Activated CD8-positive, alpha-beta T cell treated with anti-CD3 and anti-CD28 coated beads for 36 hours (primary cell): ENCODE measurements at regions not wholly inside any gene's neighbourhood (a gene's known extent, or its start where the extent isn't known, plus 50 kb on each side); places are given as distances from the start of the nearest gene placed in this dataset.

ENCODE experiments used
- ATAC-seq: fragments of 200-7000 bp; cut with Tn5 transposase; one replicate; pipeline ENCODE4 v1.10.0; 2021; ENCODE audit warnings: mild to moderate bottlenecking, moderate library complexity
- CTCF ChIA-PET: fragments of 350-600 bp; sonication (Branson Sonifier 250); formaldehyde crosslinking; loops from one replicate; lab custom pipeline; 2021; ENCODE audit warnings: antibody characterized with exemption; lab: Charles Lee
- POLR2A ChIA-PET: fragments of 350-600 bp; sonication (Branson Sonifier 250); formaldehyde crosslinking; loops from one replicate; lab custom pipeline; 2021; ENCODE audit warnings: antibody characterized with exemption; lab: Charles Lee
- DNase-seq: peaks from one replicate; pipeline ENCODE4 v3.0.0-alpha.2; 2020
- H3K27ac Mint-ChIP-seq: one replicate; pipeline ENCODE4 v1.8.0; 2021; ENCODE audit warnings: mild to moderate bottlenecking, mixed read lengths
- H3K27me3 Mint-ChIP-seq: one replicate; pipeline ENCODE4 v1.8.0; 2021; ENCODE audit warnings: mixed read lengths
- H3K36me3 Mint-ChIP-seq: one replicate; pipeline ENCODE4 v1.8.0; 2021; ENCODE audit warnings: low read depth, mixed read lengths
- H3K4me1 Mint-ChIP-seq: one replicate; pipeline ENCODE4 v1.8.0; 2021; ENCODE audit warnings: low read depth, mixed read lengths
- H3K4me3 Mint-ChIP-seq: one replicate; pipeline ENCODE4 v1.8.0; 2021; ENCODE audit warnings: mild to moderate bottlenecking, moderate library complexity, mixed read lengths
- H3K9me3 Mint-ChIP-seq: one replicate; pipeline ENCODE4 v1.8.0; 2021; ENCODE audit warnings: mixed read lengths
- intact Hi-C: fragments of 100-400 bp; cut with micrococcal nuclease; formaldehyde crosslinking; loops from one replicate; pipeline ENCODE4 v1.10.0; 2022
- TF ChIP-seq, protein P1 (sequence below): fragments of 200-600 bp; IDR thresholded peaks from one replicate; pipeline ENCODE4 v1.8.0; 2022; ENCODE audit warnings: antibody characterized with exemption, mild to moderate bottlenecking

- ChIA-PET POLR2A (no interaction called here), CTCF (interaction anchor here (1.0 to 1.7 kb wide), 4 partner anchors 29 to 225 kb away, joined by 3 to 4 read pairs (median 4); no protein-coding TSS in a partner anchor)
- no peaks in the 10 kb centered on the region for H3K9me3 Mint-ChIP-seq
- intact Hi-C loops, result loop anchor here (10.0 kb wide), 1 partner anchor 324 kb away; no protein-coding TSS in a partner anchor
- no peaks in the 10 kb centered on the region for H3K36me3 Mint-ChIP-seq
- no peak for ATAC-seq
- TF ChIP-seq, protein P1, sequence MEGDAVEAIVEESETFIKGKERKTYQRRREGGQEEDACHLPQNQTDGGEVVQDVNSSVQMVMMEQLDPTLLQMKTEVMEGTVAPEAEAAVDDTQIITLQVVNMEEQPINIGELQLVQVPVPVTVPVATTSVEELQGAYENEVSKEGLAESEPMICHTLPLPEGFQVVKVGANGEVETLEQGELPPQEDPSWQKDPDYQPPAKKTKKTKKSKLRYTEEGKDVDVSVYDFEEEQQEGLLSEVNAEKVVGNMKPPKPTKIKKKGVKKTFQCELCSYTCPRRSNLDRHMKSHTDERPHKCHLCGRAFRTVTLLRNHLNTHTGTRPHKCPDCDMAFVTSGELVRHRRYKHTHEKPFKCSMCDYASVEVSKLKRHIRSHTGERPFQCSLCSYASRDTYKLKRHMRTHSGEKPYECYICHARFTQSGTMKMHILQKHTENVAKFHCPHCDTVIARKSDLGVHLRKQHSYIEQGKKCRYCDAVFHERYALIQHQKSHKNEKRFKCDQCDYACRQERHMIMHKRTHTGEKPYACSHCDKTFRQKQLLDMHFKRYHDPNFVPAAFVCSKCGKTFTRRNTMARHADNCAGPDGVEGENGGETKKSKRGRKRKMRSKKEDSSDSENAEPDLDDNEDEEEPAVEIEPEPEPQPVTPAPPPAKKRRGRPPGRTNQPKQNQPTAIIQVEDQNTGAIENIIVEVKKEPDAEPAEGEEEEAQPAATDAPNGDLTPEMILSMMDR, result no peak
- DNase-seq, result no peak
- H3K27me3 Mint-ChIP-seq, result peaks cover 4% of the 10 kb centered on the region
- no peaks in the 10 kb centered on the region for H3K4me1 Mint-ChIP-seq
- H3K27ac Mint-ChIP-seq, result no peak overlapping the region
- H3K4me3 Mint-ChIP-seq, result no peak overlapping the region
Observed at GRCh38 chr16:85391175-85391707, 221.9 kb upstream of the GSE1 start.

GRCh38 chr16:85391769-85392583 is 221.1 kb upstream of the GSE1 start:
- DNase-seq (no peak), ATAC-seq (no peak)
- Mint-ChIP-seq H3K36me3 (no peaks in the 10 kb centered on the region), H3K9me3 (no peaks in the 10 kb centered on the region), H3K27me3 (peaks cover 4% of the 10 kb centered on the region), H3K4me3 (no peak overlapping the region), H3K27ac (no peak overlapping the region), H3K4me1 (no peaks in the 10 kb centered on the region)
- TF ChIP-seq, protein P1, result no peak
- ChIA-PET POLR2A (no interaction called here), CTCF (interaction anchor here (1.0 to 2.4 kb wide), 4 partner anchors 28 to 325 kb away, joined by 3 to 10 read pairs (median 6); no protein-coding TSS in a partner anchor)
- intact Hi-C loops, result loop anchor here (10.0 kb wide), 1 partner anchor 323 kb away; no protein-coding TSS in a partner anchor

DNA sequence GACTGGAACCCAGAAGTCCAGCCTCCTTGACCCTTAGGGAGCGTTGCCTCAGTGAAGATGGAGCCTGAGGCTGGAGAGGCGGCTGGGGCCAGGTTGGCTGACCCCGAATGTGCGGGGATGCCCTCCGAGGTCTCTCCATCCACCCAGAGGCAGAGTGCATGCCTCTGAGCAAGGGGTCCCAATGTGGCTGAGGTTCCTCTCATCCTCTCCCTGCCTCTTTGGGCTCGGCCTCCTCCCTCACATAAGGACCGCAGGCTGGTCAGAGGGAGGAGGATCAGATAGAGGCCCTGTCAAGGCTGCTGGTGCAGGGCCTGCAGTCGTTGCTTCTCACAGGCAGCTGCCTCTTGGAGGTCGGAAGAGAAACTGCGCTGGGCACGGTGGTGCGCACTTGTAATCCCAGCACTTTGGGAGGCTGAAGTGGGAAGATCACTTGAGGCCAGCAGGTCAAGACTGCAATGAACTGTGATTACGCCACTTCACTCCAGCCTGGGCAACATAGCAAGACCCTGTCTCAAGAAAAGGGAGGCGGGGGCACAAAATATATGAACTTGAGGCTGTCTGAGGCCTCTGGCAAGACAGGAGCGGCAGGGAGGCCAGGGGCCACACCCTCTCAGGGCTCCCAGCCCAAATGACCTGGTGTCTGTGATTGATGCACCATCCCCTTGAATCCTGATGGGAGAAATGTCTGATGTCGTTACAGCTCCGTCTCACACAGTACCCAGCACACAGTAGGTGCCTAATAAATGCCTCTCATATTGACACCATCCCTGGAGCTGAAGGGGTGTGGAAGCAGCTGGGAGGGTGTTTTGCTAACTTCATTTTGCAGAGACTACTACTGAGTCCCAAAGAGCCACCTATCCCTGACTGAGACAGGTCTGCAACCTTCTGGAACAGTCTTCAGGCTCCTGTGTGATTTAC is 220.1 kb upstream of the GSE1 start:
- ChIA-PET POLR2A (no interaction called here), CTCF (interaction anchor here (1.0 to 3.7 kb wide), 7 partner anchors 10 to 324 kb away, joined by 4 to 18 read pairs (median 6); no protein-coding TSS in a partner anchor)
- intact Hi-C loops, result loop anchor here (10.0 kb wide), 1 partner anchor 322 kb away; no protein-coding TSS in a partner anchor
- no peak overlapping the region for H3K4me3 Mint-ChIP-seq
- no peak for DNase-seq
- TF ChIP-seq, protein P1, result no peak
- ATAC-seq, result peak; percentile 11
- H3K27me3 Mint-ChIP-seq, result peaks cover 2% of the 10 kb centered on the region
- no peaks in the 10 kb centered on the region for H3K4me1 Mint-ChIP-seq
- no peaks in the 10 kb centered on the region for H3K36me3 Mint-ChIP-seq
- no peaks in the 10 kb centered on the region for H3K9me3 Mint-ChIP-seq
- H3K27ac Mint-ChIP-seq, result no peak overlapping the region

DNA sequence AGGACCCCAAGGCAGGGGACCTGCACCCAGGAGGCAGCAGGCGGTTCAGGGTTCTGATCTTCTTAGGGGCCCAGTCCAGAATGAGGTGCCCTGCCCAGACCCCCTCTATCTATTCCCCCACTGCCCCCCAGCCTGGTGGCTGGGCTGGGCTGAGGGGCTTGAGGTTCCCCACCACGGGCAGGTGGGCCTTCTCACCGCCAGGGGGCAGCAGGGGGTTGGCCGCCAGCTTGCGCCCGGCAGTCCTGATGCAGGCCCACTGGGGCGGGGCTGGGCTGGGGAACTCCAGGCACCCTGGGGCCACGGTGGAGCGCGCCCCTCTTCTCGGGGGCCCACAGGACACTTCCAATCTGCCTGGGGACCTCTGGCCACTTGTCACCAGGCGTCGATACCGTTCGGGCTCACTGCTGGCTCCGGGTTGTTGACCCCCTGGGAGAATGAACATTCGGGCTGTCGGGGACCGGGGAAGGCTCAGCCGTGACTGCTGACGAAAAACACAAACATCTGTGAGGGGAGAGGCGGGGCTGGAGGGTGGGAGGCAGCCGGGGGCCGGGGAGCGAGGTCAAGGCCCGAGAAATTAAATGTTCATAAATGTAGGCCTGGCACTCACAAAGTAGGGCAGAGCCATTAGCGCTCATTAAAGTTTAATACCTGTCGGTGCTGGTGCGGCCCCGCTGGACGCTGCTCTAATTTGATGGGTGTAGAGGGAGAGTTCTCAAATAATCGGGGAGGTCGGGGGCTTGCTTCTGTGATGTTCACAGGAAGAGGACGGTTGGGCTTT is 219.3 kb upstream of the GSE1 start:
- TF ChIP-seq, protein P1, result peak; percentile 91
- ChIA-PET CTCF (interaction anchor here (1.0 to 3.7 kb wide), 10 partner anchors 10 to 323 kb away, joined by 3 to 18 read pairs (median 5); no protein-coding TSS in a partner anchor), POLR2A (no interaction called here)
- DNase-seq, result peak; percentile 77
- Mint-ChIP-seq H3K9me3 (no peaks in the 10 kb centered on the region), H3K27me3 (peaks cover 2% of the 10 kb centered on the region), H3K27ac (no peak overlapping the region), H3K4me3 (no peak overlapping the region), H3K36me3 (no peaks in the 10 kb centered on the region), H3K4me1 (no peaks in the 10 kb centered on the region)
- intact Hi-C loops, result loop anchor here (10.0 kb wide), 1 partner anchor 321 kb away; no protein-coding TSS in a partner anchor
- ATAC-seq, result peak; percentile 88
